HL-60 (cell line): ENCODE measurements at regions not wholly inside any gene's neighbourhood (a gene's known extent, or its start where the extent isn't known, plus 50 kb on each side); places are given as distances from the start of the nearest gene placed in this dataset.

Experiments used
- DNase-seq, 2 experiments: peaks; one replicate each; pipeline ENCODE4 v3.0.0-alpha.2; 2010 to 2020; ENCODE audit warnings: low read depth in 1 of 2, low spot score in 1 of 2
- H3K27ac ChIP-seq: fragments of 250-450 bp; sonication (Bioruptor Pico); replicated peaks from 2 replicates; pipeline ENCODE4 v1.5.1; 2020; ENCODE audit warnings: mild to moderate bottlenecking, moderate library complexity
- H3K27me3 ChIP-seq: fragments of 250-450 bp; sonication (Bioruptor Pico); 2 replicates; pipeline ENCODE4 v1.5.1; 2021; ENCODE audit warnings: mild to moderate bottlenecking, moderate library complexity; ENCODE audit not compliant: insufficient read depth, poor library complexity, severe bottlenecking
- H3K4me3 ChIP-seq: replicated peaks from 2 replicates; pipeline ENCODE4 v1.5.1; 2011; ENCODE audit warnings: mild to moderate bottlenecking, control low read depth, low read length; ENCODE audit not compliant: insufficient read depth
- GABPA ChIP-seq: IDR thresholded peaks from 2 replicates; pipeline ENCODE4 v1.6.1; 2012; ENCODE audit warnings: low read depth
- POLR2AphosphoS5 ChIP-seq: IDR thresholded peaks from 2 replicates; pipeline ENCODE4 v1.6.1; 2012; ENCODE audit warnings: low read depth
- SPI1 ChIP-seq: IDR thresholded peaks from 2 replicates; pipeline ENCODE4 v1.6.1; 2012; ENCODE audit warnings: low read depth, mild to moderate bottlenecking, borderline replicate concordance
- TF ChIP-seq, protein P1 (sequence below): IDR thresholded peaks from 2 replicates; pipeline ENCODE4 v1.6.1; 2012; ENCODE audit warnings: low read depth; ENCODE audit not compliant: insufficient replicate concordance
- TF ChIP-seq, protein P2 (sequence below): IDR thresholded peaks from one replicate; pipeline ENCODE4 v1.5.1; 2011; ENCODE audit warnings: low read length, control low read depth, inconsistent platforms; ENCODE audit not compliant: insufficient read depth

GRCh38 chr10:44628921-44629320 lies 244.0 kb upstream of the CXCL12 start:
- TF ChIP-seq SPI1 (no peak), POLR2AphosphoS5 (no peak), GABPA (no peak)
- TF ChIP-seq, protein P1, sequence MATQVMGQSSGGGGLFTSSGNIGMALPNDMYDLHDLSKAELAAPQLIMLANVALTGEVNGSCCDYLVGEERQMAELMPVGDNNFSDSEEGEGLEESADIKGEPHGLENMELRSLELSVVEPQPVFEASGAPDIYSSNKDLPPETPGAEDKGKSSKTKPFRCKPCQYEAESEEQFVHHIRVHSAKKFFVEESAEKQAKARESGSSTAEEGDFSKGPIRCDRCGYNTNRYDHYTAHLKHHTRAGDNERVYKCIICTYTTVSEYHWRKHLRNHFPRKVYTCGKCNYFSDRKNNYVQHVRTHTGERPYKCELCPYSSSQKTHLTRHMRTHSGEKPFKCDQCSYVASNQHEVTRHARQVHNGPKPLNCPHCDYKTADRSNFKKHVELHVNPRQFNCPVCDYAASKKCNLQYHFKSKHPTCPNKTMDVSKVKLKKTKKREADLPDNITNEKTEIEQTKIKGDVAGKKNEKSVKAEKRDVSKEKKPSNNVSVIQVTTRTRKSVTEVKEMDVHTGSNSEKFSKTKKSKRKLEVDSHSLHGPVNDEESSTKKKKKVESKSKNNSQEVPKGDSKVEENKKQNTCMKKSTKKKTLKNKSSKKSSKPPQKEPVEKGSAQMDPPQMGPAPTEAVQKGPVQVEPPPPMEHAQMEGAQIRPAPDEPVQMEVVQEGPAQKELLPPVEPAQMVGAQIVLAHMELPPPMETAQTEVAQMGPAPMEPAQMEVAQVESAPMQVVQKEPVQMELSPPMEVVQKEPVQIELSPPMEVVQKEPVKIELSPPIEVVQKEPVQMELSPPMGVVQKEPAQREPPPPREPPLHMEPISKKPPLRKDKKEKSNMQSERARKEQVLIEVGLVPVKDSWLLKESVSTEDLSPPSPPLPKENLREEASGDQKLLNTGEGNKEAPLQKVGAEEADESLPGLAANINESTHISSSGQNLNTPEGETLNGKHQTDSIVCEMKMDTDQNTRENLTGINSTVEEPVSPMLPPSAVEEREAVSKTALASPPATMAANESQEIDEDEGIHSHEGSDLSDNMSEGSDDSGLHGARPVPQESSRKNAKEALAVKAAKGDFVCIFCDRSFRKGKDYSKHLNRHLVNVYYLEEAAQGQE = no peak
- TF ChIP-seq, protein P2, sequence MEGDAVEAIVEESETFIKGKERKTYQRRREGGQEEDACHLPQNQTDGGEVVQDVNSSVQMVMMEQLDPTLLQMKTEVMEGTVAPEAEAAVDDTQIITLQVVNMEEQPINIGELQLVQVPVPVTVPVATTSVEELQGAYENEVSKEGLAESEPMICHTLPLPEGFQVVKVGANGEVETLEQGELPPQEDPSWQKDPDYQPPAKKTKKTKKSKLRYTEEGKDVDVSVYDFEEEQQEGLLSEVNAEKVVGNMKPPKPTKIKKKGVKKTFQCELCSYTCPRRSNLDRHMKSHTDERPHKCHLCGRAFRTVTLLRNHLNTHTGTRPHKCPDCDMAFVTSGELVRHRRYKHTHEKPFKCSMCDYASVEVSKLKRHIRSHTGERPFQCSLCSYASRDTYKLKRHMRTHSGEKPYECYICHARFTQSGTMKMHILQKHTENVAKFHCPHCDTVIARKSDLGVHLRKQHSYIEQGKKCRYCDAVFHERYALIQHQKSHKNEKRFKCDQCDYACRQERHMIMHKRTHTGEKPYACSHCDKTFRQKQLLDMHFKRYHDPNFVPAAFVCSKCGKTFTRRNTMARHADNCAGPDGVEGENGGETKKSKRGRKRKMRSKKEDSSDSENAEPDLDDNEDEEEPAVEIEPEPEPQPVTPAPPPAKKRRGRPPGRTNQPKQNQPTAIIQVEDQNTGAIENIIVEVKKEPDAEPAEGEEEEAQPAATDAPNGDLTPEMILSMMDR = no peak
- Histone ChIP-seq H3K27me3 (no peaks in the 10 kb centered on the region), H3K4me3 (no peak overlapping the region), H3K27ac (no peak overlapping the region)
- DNase-seq = peak in 1 of 2 experiments; percentile 10

- no peak for DNase-seq
- Histone ChIP-seq H3K27me3 (no peaks in the 10 kb centered on the region), H3K27ac (no peak overlapping the region), H3K4me3 (no peak overlapping the region)
- no peak for TF ChIP-seq POLR2AphosphoS5
These were observed 250.3 kb upstream of the CXCL12 start for GRCh38 chr10:44635176-44635575.

GRCh38 chr10:44636625-44637024 lies 251.7 kb upstream of the CXCL12 start:
- DNase-seq = no peak
- Histone ChIP-seq H3K27ac (no peak overlapping the region), H3K27me3 (no peaks in the 10 kb centered on the region), H3K4me3 (no peak overlapping the region)
- TF ChIP-seq GABPA = no peak
- no peak for TF ChIP-seq SPI1

- TF ChIP-seq GABPA = no peak
- no peak for TF ChIP-seq POLR2AphosphoS5
- TF ChIP-seq, protein P1 = no peak
- TF ChIP-seq, protein P2 = no peak
- Histone ChIP-seq H3K4me3 (no peak overlapping the region), H3K27ac (no peak overlapping the region), H3K27me3 (no peaks in the 10 kb centered on the region)
- no peak for DNase-seq
These were observed 255.5 kb upstream of the CXCL12 start for GRCh38 chr10:44640429-44640828.

- Histone ChIP-seq H3K27ac (no peak overlapping the region), H3K27me3 (no peaks in the 10 kb centered on the region), H3K4me3 (no peak overlapping the region)
- DNase-seq = no peak
- TF ChIP-seq, protein P1 = no peak
- TF ChIP-seq SPI1 (no peak), POLR2AphosphoS5 (no peak), GABPA (no peak)
- TF ChIP-seq, protein P2 = no peak
These were observed 262.6 kb upstream of the CXCL12 start for GRCh38 chr10:44647473-44647872.
